ENCODE measurements at regions not wholly inside any gene's neighbourhood (a gene's known extent, or its start where the extent isn't known, plus 50 kb on each side); places are given as distances from the start of the nearest gene placed in this dataset.

DNA sequence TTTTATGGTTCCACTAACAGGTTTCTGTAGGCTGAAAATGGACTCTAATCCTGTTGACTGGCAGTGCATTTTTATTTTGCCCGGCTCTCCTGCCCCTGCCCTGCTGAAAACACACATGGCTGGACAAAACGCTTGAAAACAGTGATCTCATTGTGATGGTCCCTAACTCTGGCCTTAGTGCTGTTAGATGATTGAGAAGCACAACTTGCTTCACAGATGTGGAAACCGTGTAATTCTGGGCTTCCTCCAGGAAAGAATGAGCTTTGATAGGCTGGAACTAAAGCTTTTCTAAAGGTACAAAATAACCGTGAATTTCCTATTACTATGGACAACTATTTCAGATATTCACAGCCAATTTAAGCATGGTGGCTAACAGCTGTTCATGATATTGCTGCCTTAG, 121.4 kb downstream of the VGLL3 start:
- ChIA-PET POLR2A (no interaction called here), CTCF (no interaction called here)
- Histone ChIP-seq H3K4me2 (no peak overlapping the region), H3K9me3 (no peaks in the 10 kb centered on the region), H3K27ac (no peak overlapping the region), H3K4me1 (no peaks in the 10 kb centered on the region), H3K4me3 (no peak overlapping the region)
- no peak for FAIRE-seq
- DNase-seq (ENCODE audit: low read depth in 1 of 2, low spot score in 1 of 2): no peak
- 19% methylated on average over 4 of the region's 4 CpGs for WGBS (ENCODE audit: missing lambda C conversion rate)
- ATAC-seq: no peak
- no peak for TF ChIP-seq HEYL (CRISPR knock-in tag; IDR thresholded peaks at IDR 0.05)
- no peak for TF ChIP-seq FOSB (CRISPR knock-in tag; IDR thresholded peaks at IDR 0.05)
- TF ChIP-seq POLR2A (IDR thresholded peaks at IDR 0.05; ENCODE audit: low read length): no peak

DNA sequence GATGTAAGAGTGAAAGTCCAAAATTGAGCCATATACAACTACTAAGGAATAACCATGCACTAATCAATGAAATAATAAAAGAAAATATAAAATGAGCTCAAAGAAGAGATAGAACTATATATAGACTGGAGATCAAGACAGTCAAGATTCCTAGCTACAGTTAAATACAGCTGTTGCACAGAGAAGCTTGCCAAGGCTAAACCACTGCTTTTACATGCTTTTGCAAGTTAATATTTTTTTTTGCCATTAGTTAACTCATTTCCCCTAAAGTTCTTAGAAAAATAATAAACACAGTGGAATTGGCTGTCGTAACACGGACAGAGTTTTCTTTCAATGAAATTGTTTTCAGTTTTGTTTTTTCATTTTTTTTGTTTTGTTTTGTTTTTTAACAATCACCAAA, 123.0 kb downstream of the VGLL3 start:
- 48% methylated on average over 2 of the region's 2 CpGs for WGBS (ENCODE audit: missing lambda C conversion rate)
- Histone ChIP-seq H3K4me2 (no peak overlapping the region), H3K9me3 (no peaks in the 10 kb centered on the region), H3K4me1 (no peaks in the 10 kb centered on the region), H3K27ac (no peak overlapping the region), H3K4me3 (no peak overlapping the region)
- ChIA-PET CTCF (interaction anchor here (0.6 kb wide), 1 partner anchor 354 kb away, joined by 3 read pairs; no protein-coding TSS in a partner anchor), POLR2A (no interaction called here)
- TF ChIP-seq NFE2L2 (conservative IDR thresholded peaks at IDR 0.05; ENCODE audit: low read length): no peak
- no peak for TF ChIP-seq ZC3H11A (IDR thresholded peaks at IDR 0.05)
- TF ChIP-seq HOXB5 (CRISPR knock-in tag; IDR thresholded peaks at IDR 0.05): no peak
- no peak for TF ChIP-seq ZNF302 (CRISPR knock-in tag; IDR thresholded peaks at IDR 0.05)
- TF ChIP-seq KDM1A (IDR thresholded peaks at IDR 0.05; ENCODE audit: low read depth): no peak
- TF ChIP-seq MAFK (IDR thresholded peaks at IDR 0.05; ENCODE audit: partially characterized antibody): no peak
- no peak for TF ChIP-seq GATA3 (IDR thresholded peaks at IDR 0.05; ENCODE audit: borderline replicate concordance)
- TF ChIP-seq PHF8 (IDR thresholded peaks at IDR 0.05; ENCODE audit: borderline replicate concordance, low read depth): no peak
- TF ChIP-seq HOXA7 (CRISPR knock-in tag; IDR thresholded peaks at IDR 0.05): no peak
- no peak for TF ChIP-seq CEBPB (IDR thresholded peaks at IDR 0.05)
- no peak for TF ChIP-seq EHMT2 (IDR thresholded peaks at IDR 0.05; ENCODE audit: low read depth)
- TF ChIP-seq, protein P1, sequence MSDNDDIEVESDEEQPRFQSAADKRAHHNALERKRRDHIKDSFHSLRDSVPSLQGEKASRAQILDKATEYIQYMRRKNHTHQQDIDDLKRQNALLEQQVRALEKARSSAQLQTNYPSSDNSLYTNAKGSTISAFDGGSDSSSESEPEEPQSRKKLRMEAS (IDR thresholded peaks at IDR 0.05): no peak
- no peak for TF ChIP-seq EHF (CRISPR knock-in tag; IDR thresholded peaks at IDR 0.05)
- no peak for TF ChIP-seq KDM5A (IDR thresholded peaks at IDR 0.05)
- TF ChIP-seq JUN (IDR thresholded peaks at IDR 0.05): no peak
- no peak for TF ChIP-seq HDAC2 (IDR thresholded peaks at IDR 0.05)
- TF ChIP-seq, protein P2, sequence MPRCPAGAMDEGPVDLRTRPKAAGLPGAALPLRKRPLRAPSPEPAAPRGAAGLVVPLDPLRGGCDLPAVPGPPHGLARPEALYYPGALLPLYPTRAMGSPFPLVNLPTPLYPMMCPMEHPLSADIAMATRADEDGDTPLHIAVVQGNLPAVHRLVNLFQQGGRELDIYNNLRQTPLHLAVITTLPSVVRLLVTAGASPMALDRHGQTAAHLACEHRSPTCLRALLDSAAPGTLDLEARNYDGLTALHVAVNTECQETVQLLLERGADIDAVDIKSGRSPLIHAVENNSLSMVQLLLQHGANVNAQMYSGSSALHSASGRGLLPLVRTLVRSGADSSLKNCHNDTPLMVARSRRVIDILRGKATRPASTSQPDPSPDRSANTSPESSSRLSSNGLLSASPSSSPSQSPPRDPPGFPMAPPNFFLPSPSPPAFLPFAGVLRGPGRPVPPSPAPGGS (IDR thresholded peaks at IDR 0.05): no peak
- ATAC-seq (no peak), FAIRE-seq (no peak), DNase-seq (ENCODE audit: low read depth in 1 of 2, low spot score in 1 of 2) (no peak)

DNA sequence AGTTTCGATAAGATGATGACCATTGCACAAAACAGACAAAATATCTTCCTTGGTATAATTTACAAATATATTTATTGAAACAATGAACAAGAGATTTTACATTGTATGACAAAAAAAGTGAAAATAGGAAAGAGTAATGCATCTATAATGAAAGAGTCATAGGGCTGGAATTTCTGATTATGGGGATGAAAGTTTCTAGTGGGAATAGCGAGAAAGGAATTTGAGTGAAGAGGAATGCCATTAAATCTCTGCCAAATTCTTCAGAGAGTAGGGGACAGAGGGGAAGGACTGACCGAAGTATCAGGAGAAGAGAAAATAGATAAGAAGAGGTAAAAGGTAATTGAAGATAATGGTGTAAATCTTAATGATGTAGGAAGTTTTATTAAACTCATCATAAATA, 125.4 kb downstream of the VGLL3 start:
- TF ChIP-seq FOXS1 (CRISPR knock-in tag; IDR thresholded peaks at IDR 0.05) (no peak), SREBF2 (IDR thresholded peaks at IDR 0.05) (no peak), ESRRA (IDR thresholded peaks at IDR 0.05; ENCODE audit: borderline replicate concordance, low read length) (no peak), ZC3H11A (IDR thresholded peaks at IDR 0.05) (no peak), POLR2AphosphoS2 (conservative IDR thresholded peaks at IDR 0.05; ENCODE audit: low read length) (no peak), MYC (IDR thresholded peaks at IDR 0.05; ENCODE audit: borderline replicate concordance, low read length) (no peak), CBX8 (IDR thresholded peaks at IDR 0.05) (no peak), POLR2A (IDR thresholded peaks at IDR 0.05; ENCODE audit: low read length) (no peak), BHLHE40 (IDR thresholded peaks at IDR 0.05; ENCODE audit: low read depth, low read length) (no peak), HDAC2 (IDR thresholded peaks at IDR 0.05) (no peak), KDM1A (IDR thresholded peaks at IDR 0.05; ENCODE audit: low read depth) (no peak)
- TF ChIP-seq, protein P3, sequence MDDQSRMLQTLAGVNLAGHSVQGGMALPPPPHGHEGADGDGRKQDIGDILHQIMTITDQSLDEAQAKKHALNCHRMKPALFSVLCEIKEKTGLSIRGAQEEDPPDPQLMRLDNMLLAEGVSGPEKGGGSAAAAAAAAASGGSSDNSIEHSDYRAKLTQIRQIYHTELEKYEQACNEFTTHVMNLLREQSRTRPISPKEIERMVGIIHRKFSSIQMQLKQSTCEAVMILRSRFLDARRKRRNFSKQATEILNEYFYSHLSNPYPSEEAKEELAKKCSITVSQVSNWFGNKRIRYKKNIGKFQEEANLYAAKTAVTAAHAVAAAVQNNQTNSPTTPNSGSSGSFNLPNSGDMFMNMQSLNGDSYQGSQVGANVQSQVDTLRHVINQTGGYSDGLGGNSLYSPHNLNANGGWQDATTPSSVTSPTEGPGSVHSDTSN (IDR thresholded peaks at IDR 0.05): no peak
- TF ChIP-seq, protein P4, sequence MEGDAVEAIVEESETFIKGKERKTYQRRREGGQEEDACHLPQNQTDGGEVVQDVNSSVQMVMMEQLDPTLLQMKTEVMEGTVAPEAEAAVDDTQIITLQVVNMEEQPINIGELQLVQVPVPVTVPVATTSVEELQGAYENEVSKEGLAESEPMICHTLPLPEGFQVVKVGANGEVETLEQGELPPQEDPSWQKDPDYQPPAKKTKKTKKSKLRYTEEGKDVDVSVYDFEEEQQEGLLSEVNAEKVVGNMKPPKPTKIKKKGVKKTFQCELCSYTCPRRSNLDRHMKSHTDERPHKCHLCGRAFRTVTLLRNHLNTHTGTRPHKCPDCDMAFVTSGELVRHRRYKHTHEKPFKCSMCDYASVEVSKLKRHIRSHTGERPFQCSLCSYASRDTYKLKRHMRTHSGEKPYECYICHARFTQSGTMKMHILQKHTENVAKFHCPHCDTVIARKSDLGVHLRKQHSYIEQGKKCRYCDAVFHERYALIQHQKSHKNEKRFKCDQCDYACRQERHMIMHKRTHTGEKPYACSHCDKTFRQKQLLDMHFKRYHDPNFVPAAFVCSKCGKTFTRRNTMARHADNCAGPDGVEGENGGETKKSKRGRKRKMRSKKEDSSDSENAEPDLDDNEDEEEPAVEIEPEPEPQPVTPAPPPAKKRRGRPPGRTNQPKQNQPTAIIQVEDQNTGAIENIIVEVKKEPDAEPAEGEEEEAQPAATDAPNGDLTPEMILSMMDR (IDR thresholded peaks at IDR 0.05): no peak
- FAIRE-seq: no peak
- Histone ChIP-seq H3K27ac (no peak overlapping the region), H3K4me2 (no peak overlapping the region), H3K4me3 (no peak overlapping the region), H3K4me1 (no peaks in the 10 kb centered on the region), H3K9me3 (peaks cover 2% of the 10 kb centered on the region; the same call in 1 of the 3 replicates)
- no peak for ATAC-seq
- 22% methylated on average over 3 of the region's 3 CpGs for WGBS (ENCODE audit: missing lambda C conversion rate)
- no peak for DNase-seq (ENCODE audit: low read depth in 1 of 2, low spot score in 1 of 2)
- CTCF ChIA-PET: interaction anchor here (0.6 kb wide), 1 partner anchor 82 kb away, joined by 3 read pairs; no protein-coding TSS in a partner anchor
- POLR2A ChIA-PET: no interaction called here

All from A549 (cell line).